Stimulated activated naive CD8-positive, alpha-beta T cell treated with anti-CD3 and anti-CD28 coated beads, Interleukin-15, Interleukin-2, amounts not matched to agents 100 U/mL and 50 U/mL, for 24 hours (primary cell): ENCODE measurements at regions not wholly inside any gene's neighbourhood (a gene's known extent, or its start where the extent isn't known, plus 50 kb on each side); places are given as distances from the start of the nearest gene placed in this dataset.

Source experiments
- ATAC-seq: fragments of 150-1000 bp; cut with Tn5 transposase; one replicate; pipeline ENCODE4 v1.10.0; 2021
- DNase-seq: peaks from one replicate; pipeline ENCODE4 v3.0.0; 2021

DNA sequence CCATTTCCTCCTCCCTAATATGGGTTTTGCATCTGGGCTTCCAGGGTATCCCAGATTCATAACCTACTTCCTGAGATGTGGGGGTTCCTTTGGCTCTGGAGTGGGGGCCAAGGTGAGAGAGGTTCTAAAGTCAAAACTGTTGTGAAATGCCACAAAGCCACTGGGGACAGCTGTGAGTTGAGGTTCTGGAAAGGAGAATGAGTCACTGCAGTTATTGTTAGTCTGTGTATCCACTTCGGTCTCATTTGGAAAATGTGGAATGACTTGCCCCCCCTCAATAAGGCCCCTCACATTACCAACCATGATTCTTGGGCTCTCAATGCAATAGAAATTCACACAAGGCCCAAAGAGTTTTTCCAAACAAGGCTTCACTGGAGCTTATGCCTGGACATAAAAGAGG lies 51.1 kb upstream of the LGALSL start:
- DNase-seq (no peak), ATAC-seq (no peak)

DNA sequence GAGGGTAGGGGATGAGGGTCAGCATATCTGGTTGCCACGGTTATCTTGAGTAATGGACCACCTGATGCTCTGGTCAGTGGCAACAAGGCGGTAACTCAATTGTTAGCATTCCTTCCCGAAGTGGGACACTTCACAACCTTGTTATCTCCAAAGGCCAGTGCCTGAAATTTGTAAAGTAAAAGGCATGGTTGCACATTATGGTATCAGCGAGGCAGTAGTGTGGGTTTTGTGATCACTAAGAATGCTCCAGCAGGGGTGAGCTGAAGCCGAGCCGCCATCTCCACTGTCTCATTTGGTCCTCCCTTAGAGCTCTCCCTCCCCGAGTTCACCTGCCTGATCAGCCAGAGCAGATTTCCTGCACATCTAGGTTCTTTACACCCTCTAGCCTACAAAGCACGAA lies 50.5 kb upstream of the LGALSL start:
- ATAC-seq (no peak), DNase-seq (no peak)

DNA sequence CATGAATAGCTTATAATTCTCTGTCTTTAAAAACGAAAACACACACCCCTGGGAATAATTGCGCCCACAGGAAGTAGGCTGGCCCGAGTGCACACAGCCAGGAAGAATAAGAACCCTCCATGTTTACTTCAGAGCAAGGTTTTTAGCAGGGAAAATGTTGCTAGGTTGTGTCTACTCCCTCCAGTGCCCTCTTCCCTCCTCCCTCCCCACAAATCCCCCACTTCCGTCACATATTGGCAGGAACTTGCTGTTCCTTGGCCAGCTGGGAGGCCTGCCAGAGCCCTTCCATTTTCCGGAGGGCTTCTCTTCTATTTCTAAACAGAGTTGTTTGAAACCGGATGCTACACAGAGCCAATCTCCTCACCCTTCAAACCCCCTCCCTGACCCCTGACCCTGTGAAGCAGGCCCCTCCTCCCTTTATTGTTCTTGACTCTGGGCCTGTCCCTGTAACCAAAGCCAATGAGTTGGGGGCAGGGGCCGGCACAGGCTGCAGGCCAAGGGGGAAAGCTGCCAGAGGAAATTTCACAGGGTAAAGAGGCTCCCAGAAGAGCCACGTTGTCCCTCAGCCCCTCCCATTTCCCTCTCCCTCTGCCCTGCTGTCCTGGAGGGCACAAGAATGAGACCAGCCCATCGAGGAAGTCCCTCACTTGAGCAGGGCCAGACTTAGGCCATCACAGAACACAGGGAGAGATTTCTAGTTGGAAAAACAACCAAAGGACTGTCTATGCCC lies 49.8 kb upstream of the LGALSL start:
- no peak for ATAC-seq
- DNase-seq, result no peak
